HepG2 (cell line): ENCODE measurements at regions not wholly inside any gene's neighbourhood (a gene's known extent, or its start where the extent isn't known, plus 50 kb on each side); places are given as distances from the start of the nearest gene placed in this dataset.

Source experiments
- ATAC-seq: fragments of 200-7000 bp; cut with Tn5 transposase; 3 replicates; pipeline ENCODE4 v1.9.1; 2020; ENCODE audit warnings: mild to moderate bottlenecking, moderate library complexity
- BruUV-seq: library from RNA; stranded (reverse); fragments of 400-500 nt; replicated peaks from 2 replicates; lab custom pipeline; 2021; lab: Mats Ljungman, UMichigan
- CTCF ChIA-PET: fragments of 300-600 bp; formaldehyde crosslinking; extraction: SDS; loops from one replicate; lab custom pipeline; 2021; ENCODE audit warnings: low total read pairs, inconsistent platforms, low intra/inter-chr PET ratio; lab: Yijun Ruan, JAX
- POLR2A ChIA-PET: fragments of 350-600 bp; sonication (Branson Sonifier 250); formaldehyde crosslinking; loops from one replicate; lab custom pipeline; 2020; ENCODE audit warnings: antibody characterized with exemption, inconsistent platforms; lab: Yijun Ruan, JAX
- DNase-seq: peaks from one replicate; pipeline ENCODE4 v3.0.0-alpha.2; 2015; ENCODE audit warnings: low spot score
- FAIRE-seq: peaks from 3 replicates; lab custom pipeline; 2011; peaks lifted over from hg19 to GRCh38; lab: Jason Lieb, UNC
- H2AFZ ChIP-seq: one replicate; pipeline ENCODE4 v1.6.1; 2011; ENCODE audit warnings: low read length, inconsistent platforms
- H3K27ac ChIP-seq: fragments of 300-600 bp; 3 replicates; pipeline ENCODE4 v1.8.0; 2011; ENCODE audit warnings: mixed run types, mild to moderate bottlenecking, mixed read lengths, low read length, inconsistent platforms; ENCODE audit not compliant: insufficient read depth; ENCODE audit errors: extremely low read length
- H3K27me3 ChIP-seq, 2 experiments: fragments of 200-600 bp in 1 of 2; 2 replicates in 1 of 2; 3 replicates in 1 of 2; pipeline versions ENCODE4 v1.6.0 to v1.8.0; 2011; ENCODE audit warnings: low read length in 2 of 2, mild to moderate bottlenecking in 2 of 2, moderate library complexity in 2 of 2, inconsistent platforms in 1 of 2; ENCODE audit not compliant: insufficient read depth in 2 of 2, control insufficient read depth in 1 of 2
- H3K36me3 ChIP-seq, 2 experiments: fragments of 200-600 bp in 1 of 2; replicated peaks in 1 of 2; 2 replicates in 1 of 2; 3 replicates in 1 of 2; pipeline versions ENCODE4 v1.5.1 to v1.8.0; 2011; ENCODE audit warnings: low read length in 2 of 2, inconsistent platforms in 1 of 2; ENCODE audit not compliant: insufficient read depth in 2 of 2, control insufficient read depth in 1 of 2
- H3K4me1 ChIP-seq: 2 replicates; pipeline ENCODE4 v1.5.1; 2012; ENCODE audit warnings: low read length, inconsistent platforms; ENCODE audit not compliant: insufficient read depth
- H3K4me2 ChIP-seq: 2 replicates; pipeline ENCODE4 v1.6.0; 2011; ENCODE audit warnings: low read depth, low read length, inconsistent platforms
- H3K4me3 ChIP-seq, 3 experiments: fragments of 200-600 bp in 1 of 3; sonication (generic), shearing (Covaris generic) in 1 of 3; replicated peaks in 1 of 3; 2 replicates each; pipeline ENCODE4 v1.5.1; 2011 to 2016; ENCODE audit warnings: low read length in 3 of 3, inconsistent platforms in 2 of 3, low read depth in 2 of 3, mild to moderate bottlenecking in 2 of 3, control low read depth in 1 of 3, mixed read lengths in 1 of 3; ENCODE audit not compliant: insufficient read depth in 1 of 3
- H3K79me2 ChIP-seq: one replicate; pipeline ENCODE4 v1.6.1; 2011; ENCODE audit warnings: low read length, inconsistent platforms; ENCODE audit not compliant: insufficient read depth
- H3K9ac ChIP-seq: 2 replicates; pipeline ENCODE4 v1.6.0; 2011; ENCODE audit warnings: mild to moderate bottlenecking, low read depth, low read length, inconsistent platforms; ENCODE audit not compliant: insufficient read depth
- H3K9me3 ChIP-seq: 2 replicates; pipeline ENCODE4 v1.5.1; 2012; ENCODE audit warnings: mild to moderate bottlenecking, low read length
- H4K20me1 ChIP-seq: 2 replicates; pipeline ENCODE4 v1.6.0; 2011; ENCODE audit warnings: inconsistent platforms, mild to moderate bottlenecking, low read length, moderate library complexity; ENCODE audit not compliant: insufficient read depth
- AKAP8 ChIP-seq: sonication (generic); formaldehyde crosslinking; IDR thresholded peaks from 2 replicates; pipeline ENCODE4 v1.5.1; 2020; ENCODE audit warnings: mild to moderate bottlenecking, missing genetic modification reagents
- CREM ChIP-seq, 2 experiments: sonication (generic) in 1 of 2; formaldehyde crosslinking in 1 of 2; IDR thresholded peaks; 2 replicates each; pipeline versions ENCODE4 v1.4.0 to v1.6.1; 2016 to 2020; ENCODE audit warnings: antibody characterized with exemption in 1 of 2, mild to moderate bottlenecking in 1 of 2, missing genetic modification reagents in 1 of 2
- E2F2 ChIP-seq: sonication (generic); formaldehyde crosslinking; IDR thresholded peaks from 2 replicates; pipeline ENCODE4 v1.4.0; 2020; ENCODE audit warnings: missing genetic modification reagents, borderline replicate concordance
- ZNF124 ChIP-seq: sonication (generic); formaldehyde crosslinking; IDR thresholded peaks from 2 replicates; pipeline ENCODE4 v1.4.0; 2020; ENCODE audit warnings: missing genetic modification reagents
- ZNF501 ChIP-seq: sonication (generic); formaldehyde crosslinking; IDR thresholded peaks from 2 replicates; pipeline ENCODE4 v1.5.1; 2020; ENCODE audit warnings: mild to moderate bottlenecking, moderate library complexity, missing genetic modification reagents
- WGBS: methylation state at CpG from one replicate; pipeline ENCODE4 v1.1.6; 2017; ENCODE audit warnings: low lambda C conversion rate; 5-methylcytosine and 5-hydroxymethylcytosine counted together
- in situ Hi-C: cut with HindIII; loops from 2 replicates; pipeline ENCODE4 v1.10.0; 2017; ENCODE audit warnings: low pct_unique_long_range_greater_than_20kb; ENCODE audit not compliant: extremely low pct_ligation_motif_present
- intact Hi-C: fragments of 100-400 bp; cut with micrococcal nuclease; formaldehyde crosslinking; loops from one replicate; pipeline ENCODE4 v1.10.0; 2022; ENCODE audit not compliant: unreplicated experiment

- BruUV-seq = no TSS peak
- ChIA-PET CTCF (interaction anchor here (2.0 kb wide), 1 partner anchor 156 kb away, joined by 28 read pairs; no protein-coding TSS in a partner anchor), POLR2A (no interaction called here)
- Histone ChIP-seq H2AFZ (no peak overlapping the region), H3K4me2 (no peak overlapping the region), H3K27ac (no peak overlapping the region), H3K9ac (no peak overlapping the region), H3K9me3 (no peaks in the 10 kb centered on the region), H3K36me3 (no peaks in the 10 kb centered on the region), H3K4me1 (peaks cover 23% of the 10 kb centered on the region), H4K20me1 (no peaks in the 10 kb centered on the region), H3K79me2 (no peaks in the 10 kb centered on the region), H3K4me3 (no peak overlapping the region), H3K27me3 (no peaks in the 10 kb centered on the region)
- ATAC-seq (no peak), FAIRE-seq (no peak), DNase-seq (no peak)
- 0% methylated on average over 2 of the region's 2 CpGs for WGBS
- intact Hi-C loops (loop anchor here (2.0 kb wide), 1 partner anchor 221 kb away; no protein-coding TSS in a partner anchor), in situ Hi-C loops (no loop called here)
- no peak for TF ChIP-seq ZNF124 (CRISPR knock-in tag)
Measured at GRCh38 chr5:99061711-99062110, 132.9 kb upstream of the CHD1 start.

- Histone ChIP-seq H3K79me2 (no peaks in the 10 kb centered on the region), H3K9me3 (no peaks in the 10 kb centered on the region), H3K4me3 (no peak overlapping the region), H3K4me2 (peak overlapping the region; percentile 35; the same call in 1 of the 2 replicates), H4K20me1 (no peaks in the 10 kb centered on the region), H3K4me1 (peaks cover 23% of the 10 kb centered on the region), H3K36me3 (no peaks in the 10 kb centered on the region), H3K27me3 (no peaks in the 10 kb centered on the region), H3K27ac (no peak overlapping the region), H3K9ac (no peak overlapping the region), H2AFZ (no peak overlapping the region)
- ChIA-PET POLR2A (no interaction called here), CTCF (interaction anchor here (1.0 to 2.0 kb wide), 2 partner anchors 156 to 221 kb away, joined by 7 to 28 read pairs; no protein-coding TSS in a partner anchor)
- in situ Hi-C loops = no loop called here
- ATAC-seq = peak; percentile 65
- BruUV-seq = no TSS peak
- no peak for FAIRE-seq
- no peak for DNase-seq
- TF ChIP-seq CREM (IDR thresholded peaks at IDR 0.05) (no peak), CREM (CRISPR knock-in tag; IDR thresholded peaks at IDR 0.05) (no peak), ZNF501 (no peak), E2F2 (CRISPR knock-in tag) (no peak), AKAP8 (no peak)
- intact Hi-C loops = loop anchor here (2.0 kb wide), 1 partner anchor 220 kb away; no protein-coding TSS in a partner anchor
- WGBS = 0% methylated on average over 2 of the region's 2 CpGs
Measured at GRCh38 chr5:99061299-99061698, 132.5 kb upstream of the CHD1 start.
